ENCODE measurements at regions not wholly inside any gene's neighbourhood (a gene's known extent, or its start where the extent isn't known, plus 50 kb on each side); places are given as distances from the start of the nearest gene placed in this dataset.

DNA sequence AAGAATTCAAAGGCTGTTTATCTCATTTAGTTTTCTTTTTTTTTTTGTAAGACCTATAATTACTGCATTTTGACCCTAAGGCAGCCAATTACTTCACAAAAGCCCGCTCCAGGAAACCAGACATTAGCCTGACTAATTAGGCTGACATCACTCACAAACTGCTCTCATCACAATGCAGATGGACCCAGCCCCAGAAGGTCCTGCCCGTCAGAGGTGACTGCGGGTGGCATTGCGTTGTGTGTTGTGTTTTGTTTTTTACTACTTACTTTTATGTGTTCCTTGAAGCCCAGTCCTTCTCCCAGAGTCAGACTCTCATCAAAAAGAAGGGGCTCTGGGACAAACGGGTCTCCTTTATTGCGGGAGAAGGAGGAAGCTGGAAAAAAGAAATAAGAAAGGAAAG lies 172.2 kb downstream of the HSD17B3 start:
- Histone ChIP-seq H3K9me2 (ENCODE audit: insufficient read depth, low read length) (no peaks in the 10 kb centered on the region), H4K20me1 (ENCODE audit: insufficient read depth, low read length) (no peaks in the 10 kb centered on the region), H3K4me2 (ENCODE audit: low read length) (no peak overlapping the region), H3K9me3 (ENCODE audit: low read length) (no peaks in the 10 kb centered on the region), H2AFZ (ENCODE audit: low read length) (no peak overlapping the region), H3K36me3 (ENCODE audit: insufficient read depth, low read length) (no peaks in the 10 kb centered on the region), H3K27ac (ENCODE audit: low read depth, low read length, poor library complexity, severe bottlenecking) (no peak overlapping the region), H3K4me1 (ENCODE audit: insufficient read depth, low read length, poor library complexity, severe bottlenecking) (no peaks in the 10 kb centered on the region), H3K79me2 (ENCODE audit: insufficient read depth, low read depth, low read length) (no peaks in the 10 kb centered on the region), H3K4me3 (ENCODE audit: low read depth, low read length, poor library complexity, severe bottlenecking) (no peak overlapping the region)
- intact Hi-C loops (cut with micrococcal nuclease; ENCODE audit: unreplicated experiment): no loop called here
- TF ChIP-seq CTCF (conservative IDR thresholded peaks at IDR 0.05; ENCODE audit: low read length): no peak
- TF ChIP-seq EZH2phosphoT487 (IDR thresholded peaks at IDR 0.05; ENCODE audit: borderline replicate concordance, low read depth, low read length): no peak
- ChIA-PET CTCF (ENCODE audit: unreplicated experiment) (no interaction called here), POLR2A (interaction anchor here (0.7 to 1.3 kb wide), 2 partner anchors 8 to 15 kb away, joined by 3 to 4 read pairs; no protein-coding TSS in a partner anchor)
- no TSS peak for BruUV-seq (replicated peaks)
- DNase-seq (ENCODE audit: low spot score): no peak

- ChIA-PET POLR2A (interaction anchor here (0.7 to 1.3 kb wide), 2 partner anchors 9 to 16 kb away, joined by 3 to 4 read pairs; no protein-coding TSS in a partner anchor), CTCF (ENCODE audit: unreplicated experiment) (no interaction called here)
- no peak for DNase-seq (ENCODE audit: low spot score)
- no peak for TF ChIP-seq CTCF (conservative IDR thresholded peaks at IDR 0.05; ENCODE audit: low read length)
- no peak for TF ChIP-seq EZH2phosphoT487 (IDR thresholded peaks at IDR 0.05; ENCODE audit: borderline replicate concordance, low read depth, low read length)
- no peak overlapping the region for H3K4me2 ChIP-seq (ENCODE audit: low read length)
- no peaks in the 10 kb centered on the region for H3K79me2 ChIP-seq (ENCODE audit: insufficient read depth, low read depth, low read length)
- intact Hi-C loops (cut with micrococcal nuclease; ENCODE audit: unreplicated experiment): no loop called here
- no peaks in the 10 kb centered on the region for H3K36me3 ChIP-seq (ENCODE audit: insufficient read depth, low read length)
- H3K9me2 ChIP-seq (ENCODE audit: insufficient read depth, low read length): no peaks in the 10 kb centered on the region
- H4K20me1 ChIP-seq (ENCODE audit: insufficient read depth, low read length): no peaks in the 10 kb centered on the region
- H2AFZ ChIP-seq (ENCODE audit: low read length): no peak overlapping the region
- H3K9me3 ChIP-seq (ENCODE audit: low read length): no peaks in the 10 kb centered on the region
- no TSS peak for BruUV-seq (replicated peaks)
- no peak overlapping the region for H3K27ac ChIP-seq (ENCODE audit: low read depth, low read length, poor library complexity, severe bottlenecking)
- H3K4me3 ChIP-seq (ENCODE audit: low read depth, low read length, poor library complexity, severe bottlenecking): no peak overlapping the region
- no peaks in the 10 kb centered on the region for H3K4me1 ChIP-seq (ENCODE audit: insufficient read depth, low read length, poor library complexity, severe bottlenecking)
These were observed 173.1 kb downstream of the HSD17B3 start for GRCh38 chr9:96128880-96129279.

DNA sequence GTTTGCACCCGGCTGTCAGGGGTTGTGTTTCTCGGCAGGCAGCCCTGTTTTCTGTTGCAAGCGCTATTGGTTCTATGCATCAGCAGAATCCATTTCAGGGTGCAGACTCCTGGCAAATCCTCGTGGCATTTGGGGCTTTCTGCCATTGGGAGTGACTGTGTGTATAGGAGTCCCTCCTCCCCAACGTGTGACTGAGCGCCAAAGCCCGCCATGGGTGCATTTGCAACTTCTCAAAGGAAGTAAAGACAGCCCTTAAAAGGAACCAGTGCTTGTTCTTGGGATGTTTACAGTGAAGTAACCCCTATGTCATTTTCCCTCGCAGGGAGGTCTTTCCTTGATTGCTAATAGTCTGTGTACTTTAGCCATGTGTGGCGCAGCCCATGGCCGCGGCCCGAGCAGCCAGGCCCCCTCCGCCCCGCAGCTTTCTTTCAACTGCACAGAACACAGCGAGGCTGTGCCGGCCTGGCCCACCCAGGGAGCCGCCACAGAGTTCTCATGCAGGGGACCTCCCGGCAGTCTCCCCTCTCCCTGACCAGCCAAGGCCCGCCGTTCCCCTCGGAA lies 175.6 kb downstream of the HSD17B3 start:
- no peak for DNase-seq (ENCODE audit: low spot score)
- H2AFZ ChIP-seq (ENCODE audit: low read length): no peak overlapping the region
- H3K79me2 ChIP-seq (ENCODE audit: insufficient read depth, low read depth, low read length): no peaks in the 10 kb centered on the region
- TF ChIP-seq CTCF (conservative IDR thresholded peaks at IDR 0.05; ENCODE audit: low read length) (no peak), EZH2phosphoT487 (IDR thresholded peaks at IDR 0.05; ENCODE audit: borderline replicate concordance, low read depth, low read length) (no peak)
- H3K4me3 ChIP-seq (ENCODE audit: low read depth, low read length, poor library complexity, severe bottlenecking): no peak overlapping the region
- H3K4me1 ChIP-seq (ENCODE audit: insufficient read depth, low read length, poor library complexity, severe bottlenecking): no peaks in the 10 kb centered on the region
- ChIA-PET CTCF (ENCODE audit: unreplicated experiment) (no interaction called here), POLR2A (no interaction called here)
- no peaks in the 10 kb centered on the region for H3K9me3 ChIP-seq (ENCODE audit: low read length)
- H3K4me2 ChIP-seq (ENCODE audit: low read length): no peak overlapping the region
- H3K36me3 ChIP-seq (ENCODE audit: insufficient read depth, low read length): no peaks in the 10 kb centered on the region
- no peak overlapping the region for H3K27ac ChIP-seq (ENCODE audit: low read depth, low read length, poor library complexity, severe bottlenecking)
- no peaks in the 10 kb centered on the region for H4K20me1 ChIP-seq (ENCODE audit: insufficient read depth, low read length)
- intact Hi-C loops (cut with micrococcal nuclease; ENCODE audit: unreplicated experiment): no loop called here
- no TSS peak for BruUV-seq (replicated peaks)
- H3K9me2 ChIP-seq (ENCODE audit: insufficient read depth, low read length): no peaks in the 10 kb centered on the region
